ENCODE measurements at regions not wholly inside any gene's neighbourhood (a gene's known extent, or its start where the extent isn't known, plus 50 kb on each side); places are given as distances from the start of the nearest gene placed in this dataset.

GRCh38 chr1:57632401-57632800 lies 208.5 kb upstream of the DAB1 start:
- DNase-seq: no peak
- H3K79me2 ChIP-seq (ENCODE audit: insufficient read depth, low read length): no peaks in the 10 kb centered on the region
- intact Hi-C loops (cut with micrococcal nuclease): no loop called here
- Mint-ChIP-seq H3K4me1 (no peaks in the 10 kb centered on the region), H3K27me3 (ENCODE audit: low read depth in 3 of 3) (peaks cover 0 to 8% (median 3%) of the 10 kb centered on the region in 3 donors), H3K27ac (no peak overlapping the region), H3K4me3 (no peak overlapping the region), H3K36me3 (no peaks in the 10 kb centered on the region), H3K9me3 (peaks cover 0 to 13% (median 1%) of the 10 kb centered on the region in 7 donors)
- H3K27ac ChIP-seq (ENCODE audit: low read depth in 1 of 2, low read length in 2 of 2): no peak overlapping the region
- WGBS (ENCODE audit: insufficient coverage): 100% methylated on average over 1 of the region's 3 CpGs
- H3K4me2 ChIP-seq (replicated peaks; ENCODE audit: extremely low read depth, low read length, poor library complexity, severe bottlenecking): no peak overlapping the region
- no peak overlapping the region for H3K4me3 ChIP-seq (replicated peaks in 1 of 3; ENCODE audit: low read depth in 2 of 3, low read length in 3 of 3)
- no peak overlapping the region for H2AFZ ChIP-seq (ENCODE audit: insufficient read depth, low read depth, low read length, poor library complexity, severe bottlenecking)
- H3K27me3 ChIP-seq (ENCODE audit: control insufficient read depth in 2 of 2, insufficient read depth in 2 of 2, low read length in 2 of 2): no peaks in the 10 kb centered on the region
- no peaks in the 10 kb centered on the region for H3K9me3 ChIP-seq (replicated peaks in 1 of 2; ENCODE audit: control insufficient read depth in 1 of 2, insufficient read depth in 1 of 2, low read length in 2 of 2)
- no peak overlapping the region for H3K9ac ChIP-seq (ENCODE audit: insufficient read depth, low read length, poor library complexity, severe bottlenecking)
- H3K36me3 ChIP-seq (replicated peaks in 1 of 2; ENCODE audit: control insufficient read depth in 1 of 2, insufficient read depth in 2 of 2, low read length in 2 of 2): no peaks in the 10 kb centered on the region
- no peak for TF ChIP-seq CTCF (IDR thresholded peaks at IDR 0.05)
- H3K4me1 ChIP-seq (ENCODE audit: control insufficient read depth in 1 of 2, insufficient read depth in 2 of 2, low read length in 2 of 2): no peaks in the 10 kb centered on the region
- H4K20me1 ChIP-seq (ENCODE audit: insufficient read depth, low read length): no peaks in the 10 kb centered on the region

- intact Hi-C loops (cut with micrococcal nuclease): no loop called here
- Histone ChIP-seq H3K27ac (ENCODE audit: low read depth in 1 of 2, low read length in 2 of 2) (no peak overlapping the region), H3K4me2 (replicated peaks; ENCODE audit: extremely low read depth, low read length, poor library complexity, severe bottlenecking) (no peak overlapping the region), H3K9me3 (replicated peaks in 1 of 2; ENCODE audit: control insufficient read depth in 1 of 2, insufficient read depth in 1 of 2, low read length in 2 of 2) (no peaks in the 10 kb centered on the region), H3K4me3 (replicated peaks in 1 of 3; ENCODE audit: low read depth in 2 of 3, low read length in 3 of 3) (no peak overlapping the region), H3K9ac (ENCODE audit: insufficient read depth, low read length, poor library complexity, severe bottlenecking) (no peak overlapping the region), H3K79me2 (ENCODE audit: insufficient read depth, low read length) (no peaks in the 10 kb centered on the region), H3K27me3 (ENCODE audit: control insufficient read depth in 2 of 2, insufficient read depth in 2 of 2, low read length in 2 of 2) (no peaks in the 10 kb centered on the region), H4K20me1 (ENCODE audit: insufficient read depth, low read length) (no peaks in the 10 kb centered on the region), H3K4me1 (ENCODE audit: control insufficient read depth in 1 of 2, insufficient read depth in 2 of 2, low read length in 2 of 2) (no peaks in the 10 kb centered on the region), H3K36me3 (replicated peaks in 1 of 2; ENCODE audit: control insufficient read depth in 1 of 2, insufficient read depth in 2 of 2, low read length in 2 of 2) (no peaks in the 10 kb centered on the region), H2AFZ (ENCODE audit: insufficient read depth, low read depth, low read length, poor library complexity, severe bottlenecking) (no peak overlapping the region)
- TF ChIP-seq CTCF (IDR thresholded peaks at IDR 0.05): no peak
- H3K4me3 Mint-ChIP-seq: no peak overlapping the region
- no peak for DNase-seq
- H3K4me1 Mint-ChIP-seq: no peaks in the 10 kb centered on the region
- peaks cover 0 to 4% (median 2%) of the 10 kb centered on the region in 7 donors for H3K9me3 Mint-ChIP-seq
- H3K27ac Mint-ChIP-seq: no peak overlapping the region
- no peaks in the 10 kb centered on the region for H3K36me3 Mint-ChIP-seq
- H3K27me3 Mint-ChIP-seq (ENCODE audit: low read depth in 3 of 3): peaks cover 0 to 6% (median 2%) of the 10 kb centered on the region in 3 donors
Measured at GRCh38 chr1:57627612-57628011, 203.8 kb upstream of the DAB1 start.
